ENCODE measurements at regions not wholly inside any gene's neighbourhood (a gene's known extent, or its start where the extent isn't known, plus 50 kb on each side); places are given as distances from the start of the nearest gene placed in this dataset.

DNA sequence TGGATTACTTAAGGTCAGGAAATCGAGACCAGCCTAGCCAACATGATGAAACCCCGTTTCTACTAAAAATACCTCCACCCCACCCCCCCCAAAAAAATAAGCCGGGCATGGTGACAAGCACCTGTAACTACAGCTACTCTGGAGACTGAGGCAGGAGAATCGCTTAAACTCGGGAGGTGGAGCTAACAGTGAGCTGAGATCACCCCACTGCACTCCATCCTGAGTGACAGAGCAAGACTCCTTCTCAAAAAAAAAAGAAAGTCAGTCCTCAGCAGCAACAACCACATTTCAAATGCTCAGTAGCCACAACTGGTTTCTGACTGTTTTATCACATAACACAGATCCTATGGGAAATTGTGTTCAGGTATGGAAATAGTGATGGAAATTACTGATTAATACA, 135.3 kb downstream of the HFE start:
- no peak for TF ChIP-seq CTCF (conservative IDR thresholded peaks at IDR 0.05)

More for the DNA sequence above, 135.3 kb downstream of the HFE start:
- Mint-ChIP-seq H3K27me3 (ENCODE audit: low read depth) (no peaks in the 10 kb centered on the region; the same call in 1 of the 2 replicates), H3K27ac (no peak overlapping the region; a peak in 4 of 7 replicates), H3K4me3 (no peak overlapping the region; a peak in 1 of 5 replicates), H3K36me3 (ENCODE audit: insufficient read depth in 1 of 3, low read depth in 3 of 3) (no peaks in the 10 kb centered on the region), H3K9me3 (no peaks in the 10 kb centered on the region), H3K4me1 (peaks cover 30 to 53% of the 10 kb centered on the region in 2 experiments)
- no peaks in the 10 kb centered on the region for H3K79me1 ChIP-seq (ENCODE audit: insufficient read depth, low read depth, low read length, poor library complexity, severe bottlenecking)
- no CpG with 5 or more reads among the region's 5 CpGs for WGBS (ENCODE audit: extremely low coverage, insufficient read length, low lambda C conversion rate)
- no peak overlapping the region for H2AK5ac ChIP-seq (ENCODE audit: insufficient read length, low read length)
- H4K8ac ChIP-seq (replicated peaks; ENCODE audit: insufficient read length, low read depth, low read length), result no peak overlapping the region
- no peak overlapping the region for H4K91ac ChIP-seq (ENCODE audit: insufficient read length, low read depth, low read length)
- peak overlapping the region; percentile 86 for H3K4me2 ChIP-seq (ENCODE audit: insufficient read depth, insufficient read length, low read length)
- H3K4ac ChIP-seq (ENCODE audit: low read depth, low read length), result no peak overlapping the region
- H2BK20ac ChIP-seq (ENCODE audit: low read depth, low read length, poor library complexity, severe bottlenecking), result no peak overlapping the region
- peak overlapping the region; percentile 64 for H3K27ac ChIP-seq (ENCODE audit: insufficient read length, low read depth, low read length)
- H3K18ac ChIP-seq (ENCODE audit: insufficient read length, low read depth, low read length), result no peak overlapping the region
- no peak overlapping the region for H3T11ph ChIP-seq (ENCODE audit: low read length)
- no peaks in the 10 kb centered on the region for H3K27me3 ChIP-seq (ENCODE audit: insufficient read depth, low read length)
- H3K79me2 ChIP-seq (ENCODE audit: insufficient read depth, low read length), result no peaks in the 10 kb centered on the region
- H3K23ac ChIP-seq (ENCODE audit: insufficient read length, low read depth, low read length), result no peak overlapping the region
- H3K56ac ChIP-seq (ENCODE audit: insufficient read length, low read depth, low read length), result no peak overlapping the region
- no peak for DNase-seq
- H2AFZ ChIP-seq (ENCODE audit: low read length), result no peak overlapping the region
- H3K9me3 ChIP-seq (ENCODE audit: control insufficient read depth, low read depth, low read length), result no peaks in the 10 kb centered on the region
- H2BK5ac ChIP-seq (ENCODE audit: insufficient read length, low read length), result no peak overlapping the region
- H3K9ac ChIP-seq (ENCODE audit: extremely low read depth, insufficient read length, low read length), result no peak overlapping the region
- H2BK15ac ChIP-seq (ENCODE audit: low read depth, low read length), result no peak overlapping the region
- no peak overlapping the region for H3K14ac ChIP-seq (ENCODE audit: insufficient read depth, low read length)
- no peak overlapping the region for H2BK12ac ChIP-seq (ENCODE audit: insufficient read length, low read depth, low read length)
- H3K23me2 ChIP-seq (ENCODE audit: insufficient read length, low read depth, low read length, poor library complexity, severe bottlenecking), result peaks cover 12% of the 10 kb centered on the region
- H3K4me1 ChIP-seq (ENCODE audit: insufficient read depth, low read length), result peaks cover 2% of the 10 kb centered on the region; the same call in 1 of the 2 replicates
- H4K20me1 ChIP-seq (ENCODE audit: control insufficient read depth, insufficient read depth, insufficient read length), result no peaks in the 10 kb centered on the region
- H2BK120ac ChIP-seq (ENCODE audit: low read depth, low read length, poor library complexity, severe bottlenecking), result no peak overlapping the region
- no peak overlapping the region for H4K5ac ChIP-seq (ENCODE audit: insufficient read length, low read depth, low read length)

Data from H9 (cell line).